Upper lobe of left lung (tissue), 4 donors: ENCODE measurements at regions not wholly inside any gene's neighbourhood (a gene's known extent, or its start where the extent isn't known, plus 50 kb on each side); places are given as distances from the start of the nearest gene placed in this dataset.
"Not testable (repeated sequence)": the region's sequence is repeated elsewhere in the genome, so short reads cannot be mapped to it uniquely, and the experiment has no call there.

ENCODE experiments used
- EP300 ChIP-seq, 4 donors: sonication (generic); formaldehyde crosslinking; IDR thresholded peaks; one replicate each; pipeline ENCODE4 v1.5.1; 2017; ENCODE audit warnings: antibody characterized with exemption in 4 of 4, control low read depth in 2 of 4
- POLR2A ChIP-seq, 4 donors: fragments of 450-650 bp; IDR thresholded peaks; one replicate each; pipeline ENCODE4 v1.5.1; 2016 to 2017; ENCODE audit warnings: antibody characterized with exemption in 4 of 4, mild to moderate bottlenecking in 2 of 4
- POLR2AphosphoS5 ChIP-seq, 2 donors: sonication (generic); formaldehyde crosslinking; IDR thresholded peaks; one replicate each; pipeline ENCODE4 v1.5.1; 2017; ENCODE audit warnings: antibody characterized with exemption in 2 of 2
- TF ChIP-seq, protein P1 (sequence below), 6 experiments: fragments of 450-650 bp in 4 of 6; fragments of 200-600 bp in 2 of 6; sonication (generic) in 2 of 6; IDR thresholded peaks; one replicate each; pipeline ENCODE4 v1.5.1; 2016 to 2019; ENCODE audit warnings: antibody characterized with exemption in 6 of 6

DNA sequence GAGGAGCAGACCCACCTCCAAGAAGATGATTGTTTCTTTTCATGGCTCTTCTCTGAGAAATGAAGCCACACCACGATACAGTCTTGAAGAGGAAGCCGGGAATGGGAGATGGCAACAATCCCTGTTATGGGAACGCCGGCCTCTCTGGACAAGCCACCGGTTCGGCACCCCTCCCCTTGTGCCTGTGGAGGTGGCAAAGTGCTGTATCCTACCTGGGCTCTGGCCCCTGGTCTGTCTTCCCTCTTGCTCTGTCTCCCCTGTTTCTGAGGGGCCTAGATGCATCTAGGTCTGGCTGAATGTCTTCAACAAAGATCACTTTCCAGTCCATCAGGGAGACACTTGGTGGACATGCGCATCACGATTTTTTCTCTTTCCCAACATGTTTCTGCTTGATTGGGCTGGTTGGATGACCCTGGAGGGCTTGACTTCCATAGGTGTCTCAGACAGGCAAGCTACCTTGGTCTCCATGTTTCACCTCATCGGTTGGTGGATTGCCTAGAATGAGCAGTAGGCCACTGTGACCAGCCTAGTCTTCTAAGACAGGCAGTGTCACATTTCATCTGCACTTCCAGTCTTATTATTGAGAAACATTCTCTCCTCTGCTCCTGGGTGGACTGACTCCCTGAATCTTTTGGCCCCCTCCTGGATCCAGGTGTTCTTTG lies 771.8 kb upstream of the ALG10B start:
- TF ChIP-seq, protein P1, sequence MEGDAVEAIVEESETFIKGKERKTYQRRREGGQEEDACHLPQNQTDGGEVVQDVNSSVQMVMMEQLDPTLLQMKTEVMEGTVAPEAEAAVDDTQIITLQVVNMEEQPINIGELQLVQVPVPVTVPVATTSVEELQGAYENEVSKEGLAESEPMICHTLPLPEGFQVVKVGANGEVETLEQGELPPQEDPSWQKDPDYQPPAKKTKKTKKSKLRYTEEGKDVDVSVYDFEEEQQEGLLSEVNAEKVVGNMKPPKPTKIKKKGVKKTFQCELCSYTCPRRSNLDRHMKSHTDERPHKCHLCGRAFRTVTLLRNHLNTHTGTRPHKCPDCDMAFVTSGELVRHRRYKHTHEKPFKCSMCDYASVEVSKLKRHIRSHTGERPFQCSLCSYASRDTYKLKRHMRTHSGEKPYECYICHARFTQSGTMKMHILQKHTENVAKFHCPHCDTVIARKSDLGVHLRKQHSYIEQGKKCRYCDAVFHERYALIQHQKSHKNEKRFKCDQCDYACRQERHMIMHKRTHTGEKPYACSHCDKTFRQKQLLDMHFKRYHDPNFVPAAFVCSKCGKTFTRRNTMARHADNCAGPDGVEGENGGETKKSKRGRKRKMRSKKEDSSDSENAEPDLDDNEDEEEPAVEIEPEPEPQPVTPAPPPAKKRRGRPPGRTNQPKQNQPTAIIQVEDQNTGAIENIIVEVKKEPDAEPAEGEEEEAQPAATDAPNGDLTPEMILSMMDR (IDR thresholded peaks at IDR 0.05): not testable (repeated sequence)
- not testable (repeated sequence) for TF ChIP-seq POLR2A, EP300, POLR2AphosphoS5 (IDR thresholded peaks at IDR 0.05)
